ENCODE measurements at regions not wholly inside any gene's neighbourhood (a gene's known extent, or its start where the extent isn't known, plus 50 kb on each side); places are given as distances from the start of the nearest gene placed in this dataset.

- FAIRE-seq (no peak), ATAC-seq (peak; percentile 74), DNase-seq (ENCODE audit: low read depth, low spot score) (peak; percentile 7)
- Histone ChIP-seq H2AFZ (ENCODE audit: control insufficient read depth, low read depth, low read length) (no peak overlapping the region), H4K20me1 (ENCODE audit: control insufficient read depth, insufficient read depth) (no peaks in the 10 kb centered on the region), H3K27me3 (replicated peaks in 1 of 2; ENCODE audit: control insufficient read depth in 2 of 2, insufficient read depth in 2 of 2, low read length in 1 of 2) (no peaks in the 10 kb centered on the region), H3K4me2 (ENCODE audit: control insufficient read depth, insufficient read depth) (no peak overlapping the region), H3K36me3 (ENCODE audit: control insufficient read depth in 2 of 2, insufficient read depth in 2 of 2, low read length in 1 of 2) (no peaks in the 10 kb centered on the region), H3K9ac (ENCODE audit: control insufficient read depth, insufficient read depth, low read length) (no peak overlapping the region), H3K4me1 (ENCODE audit: control insufficient read depth, insufficient read depth, low read length) (no peaks in the 10 kb centered on the region), H3K79me2 (ENCODE audit: control insufficient read depth, insufficient read depth, low read length) (no peaks in the 10 kb centered on the region), H3K27ac (ENCODE audit: control insufficient read depth, insufficient read depth) (no peak overlapping the region), H3K9me3 (replicated peaks; ENCODE audit: control insufficient read depth, insufficient read depth, low read length) (no peaks in the 10 kb centered on the region), H3K4me3 (no peak overlapping the region)
- RAD21 ChIA-PET (ENCODE audit: unreplicated experiment) = no interaction called here
- POLR2A ChIA-PET = no interaction called here
- SMC1A ChIA-PET (ENCODE audit: uncharacterized antibody, unreplicated experiment) = interaction anchor here (0.7 kb wide), 1 partner anchor 8 kb away, joined by 5 read pairs; no protein-coding TSS in a partner anchor
- CTCF ChIA-PET = interaction anchor here (1.3 kb wide), 1 partner anchor 25 kb away, joined by 3 read pairs; no protein-coding TSS in a partner anchor
- intact Hi-C loops (cut with micrococcal nuclease; ENCODE audit: unreplicated experiment) = loop anchor here (5.0 kb wide), 1 partner anchor 132 kb away; no protein-coding TSS in a partner anchor
- TF ChIP-seq CEBPB (IDR thresholded peaks at IDR 0.05; ENCODE audit: borderline replicate concordance in 1 of 2, low read depth in 2 of 2, low read length in 2 of 2) = no peak
- BruUV-seq (replicated peaks) = no TSS peak
- in situ Hi-C loops (cut with MboI) = no loop called here
Measured at GRCh38 chr3:103085465-103085864, 650.6 kb downstream of the ZPLD1 start.

GRCh38 chr3:103089758-103090157 is 654.9 kb downstream of the ZPLD1 start:
- H3K4me3 ChIP-seq = no peak overlapping the region
- intact Hi-C loops (cut with micrococcal nuclease; ENCODE audit: unreplicated experiment) = loop anchor here (5.0 kb wide), 1 partner anchor 128 kb away; no protein-coding TSS in a partner anchor
- no peaks in the 10 kb centered on the region for H4K20me1 ChIP-seq (ENCODE audit: control insufficient read depth, insufficient read depth)
- FAIRE-seq = no peak
- H3K36me3 ChIP-seq (ENCODE audit: control insufficient read depth in 2 of 2, insufficient read depth in 2 of 2, low read length in 1 of 2) = no peaks in the 10 kb centered on the region
- no peak for ATAC-seq
- SMC1A ChIA-PET (ENCODE audit: uncharacterized antibody, unreplicated experiment) = no interaction called here
- no peaks in the 10 kb centered on the region for H3K27me3 ChIP-seq (replicated peaks in 1 of 2; ENCODE audit: control insufficient read depth in 2 of 2, insufficient read depth in 2 of 2, low read length in 1 of 2)
- DNase-seq (ENCODE audit: low read depth, low spot score) = no peak
- RAD21 ChIA-PET (ENCODE audit: unreplicated experiment) = no interaction called here
- H3K79me2 ChIP-seq (ENCODE audit: control insufficient read depth, insufficient read depth, low read length) = no peaks in the 10 kb centered on the region
- BruUV-seq (replicated peaks) = no TSS peak
- no peaks in the 10 kb centered on the region for H3K4me1 ChIP-seq (ENCODE audit: control insufficient read depth, insufficient read depth, low read length)
- no peak overlapping the region for H2AFZ ChIP-seq (ENCODE audit: control insufficient read depth, low read depth, low read length)
- CTCF ChIA-PET = no interaction called here
- in situ Hi-C loops (cut with MboI) = no loop called here
- H3K27ac ChIP-seq (ENCODE audit: control insufficient read depth, insufficient read depth) = no peak overlapping the region
- no peaks in the 10 kb centered on the region for H3K9me3 ChIP-seq (replicated peaks; ENCODE audit: control insufficient read depth, insufficient read depth, low read length)
- POLR2A ChIA-PET = no interaction called here
- no peak overlapping the region for H3K9ac ChIP-seq (ENCODE audit: control insufficient read depth, insufficient read depth, low read length)
- H3K4me2 ChIP-seq (ENCODE audit: control insufficient read depth, insufficient read depth) = no peak overlapping the region
- TF ChIP-seq USF1 (IDR thresholded peaks at IDR 0.05; ENCODE audit: borderline replicate concordance, extremely low read length, insufficient read depth, low read depth, low read length) (no peak), ZBTB4 (CRISPR knock-in tag; IDR thresholded peaks at IDR 0.05) (no peak), ZNF384 (IDR thresholded peaks at IDR 0.05; ENCODE audit: borderline replicate concordance, low read depth, low read length) (no peak), ZNF274 (IDR thresholded peaks at IDR 0.05; ENCODE audit: insufficient read depth, insufficient read length) (no peak), SPI1 (IDR thresholded peaks at IDR 0.05; ENCODE audit: borderline replicate concordance, insufficient read depth, low read depth, low read length) (no peak), MAX (IDR thresholded peaks at IDR 0.05; ENCODE audit: low read depth, low read length) (no peak), TCF12 (IDR thresholded peaks at IDR 0.05; ENCODE audit: low read depth, low read length) (no peak), CREM (IDR thresholded peaks at IDR 0.05; ENCODE audit: low read depth) (no peak), LARP7 (IDR thresholded peaks at IDR 0.05) (no peak), GABPA (IDR thresholded peaks at IDR 0.05; ENCODE audit: low read depth) (no peak), BACH1 (IDR thresholded peaks at IDR 0.05; ENCODE audit: borderline replicate concordance) (no peak), ASH2L (IDR thresholded peaks at IDR 0.05; ENCODE audit: borderline replicate concordance, low read depth) (no peak), EED (IDR thresholded peaks at IDR 0.05; ENCODE audit: low read depth) (no peak), CEBPB (IDR thresholded peaks at IDR 0.05; ENCODE audit: borderline replicate concordance in 1 of 2, low read depth in 2 of 2, low read length in 2 of 2) (no peak)
